GM06990 (cell line): ENCODE measurements at regions not wholly inside any gene's neighbourhood (a gene's known extent, or its start where the extent isn't known, plus 50 kb on each side); places are given as distances from the start of the nearest gene placed in this dataset.

Experiments used
- DNase-seq: peaks from one replicate; pipeline ENCODE4 v3.0.0-alpha.2; 2011; ENCODE audit not compliant: insufficient read length; ENCODE audit errors: extremely low read depth
- H3K27me3 ChIP-seq: replicated peaks from 2 replicates; pipeline ENCODE4 v1.6.0; 2011; ENCODE audit warnings: low read length; ENCODE audit not compliant: control insufficient read depth, insufficient read depth
- H3K36me3 ChIP-seq: 2 replicates; pipeline ENCODE4 v1.5.1; 2011; ENCODE audit warnings: low read length; ENCODE audit not compliant: control insufficient read depth, insufficient read depth
- H3K4me3 ChIP-seq: replicated peaks from 2 replicates; pipeline ENCODE4 v1.5.1; 2011; ENCODE audit warnings: low read depth, mild to moderate bottlenecking, control low read depth, low read length
- TF ChIP-seq, protein P1 (sequence below): IDR thresholded peaks from 2 replicates; pipeline ENCODE4 v1.5.1; 2011; ENCODE audit warnings: low read length, control low read depth, mild to moderate bottlenecking, inconsistent platforms; ENCODE audit not compliant: insufficient read depth, poor library complexity, severe bottlenecking

DNA sequence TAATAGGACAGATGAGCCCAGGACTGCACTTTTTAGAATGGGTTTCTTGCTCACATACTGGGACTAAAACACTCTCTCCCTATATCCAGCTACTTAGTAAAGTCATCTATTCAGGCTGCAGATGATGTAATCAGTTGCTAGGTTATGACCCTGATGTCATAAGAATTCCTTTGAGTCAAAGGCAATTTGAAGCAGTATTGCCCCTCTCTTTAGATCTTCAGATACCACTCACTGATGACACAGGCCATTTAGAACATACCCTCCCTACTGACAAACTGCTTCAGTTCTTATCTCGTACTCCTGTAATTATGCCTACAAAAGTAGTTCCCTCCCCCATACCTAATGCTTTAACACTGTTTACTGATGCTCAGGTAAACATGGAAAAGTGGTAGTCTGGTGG is 450.1 kb upstream of the RASGRP1 start:
- DNase-seq, result no peak
- TF ChIP-seq, protein P1, sequence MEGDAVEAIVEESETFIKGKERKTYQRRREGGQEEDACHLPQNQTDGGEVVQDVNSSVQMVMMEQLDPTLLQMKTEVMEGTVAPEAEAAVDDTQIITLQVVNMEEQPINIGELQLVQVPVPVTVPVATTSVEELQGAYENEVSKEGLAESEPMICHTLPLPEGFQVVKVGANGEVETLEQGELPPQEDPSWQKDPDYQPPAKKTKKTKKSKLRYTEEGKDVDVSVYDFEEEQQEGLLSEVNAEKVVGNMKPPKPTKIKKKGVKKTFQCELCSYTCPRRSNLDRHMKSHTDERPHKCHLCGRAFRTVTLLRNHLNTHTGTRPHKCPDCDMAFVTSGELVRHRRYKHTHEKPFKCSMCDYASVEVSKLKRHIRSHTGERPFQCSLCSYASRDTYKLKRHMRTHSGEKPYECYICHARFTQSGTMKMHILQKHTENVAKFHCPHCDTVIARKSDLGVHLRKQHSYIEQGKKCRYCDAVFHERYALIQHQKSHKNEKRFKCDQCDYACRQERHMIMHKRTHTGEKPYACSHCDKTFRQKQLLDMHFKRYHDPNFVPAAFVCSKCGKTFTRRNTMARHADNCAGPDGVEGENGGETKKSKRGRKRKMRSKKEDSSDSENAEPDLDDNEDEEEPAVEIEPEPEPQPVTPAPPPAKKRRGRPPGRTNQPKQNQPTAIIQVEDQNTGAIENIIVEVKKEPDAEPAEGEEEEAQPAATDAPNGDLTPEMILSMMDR, result no peak
- Histone ChIP-seq H3K4me3 (no peak overlapping the region), H3K27me3 (no peaks in the 10 kb centered on the region; the same call in 1 of the 2 replicates), H3K36me3 (no peaks in the 10 kb centered on the region)

DNA sequence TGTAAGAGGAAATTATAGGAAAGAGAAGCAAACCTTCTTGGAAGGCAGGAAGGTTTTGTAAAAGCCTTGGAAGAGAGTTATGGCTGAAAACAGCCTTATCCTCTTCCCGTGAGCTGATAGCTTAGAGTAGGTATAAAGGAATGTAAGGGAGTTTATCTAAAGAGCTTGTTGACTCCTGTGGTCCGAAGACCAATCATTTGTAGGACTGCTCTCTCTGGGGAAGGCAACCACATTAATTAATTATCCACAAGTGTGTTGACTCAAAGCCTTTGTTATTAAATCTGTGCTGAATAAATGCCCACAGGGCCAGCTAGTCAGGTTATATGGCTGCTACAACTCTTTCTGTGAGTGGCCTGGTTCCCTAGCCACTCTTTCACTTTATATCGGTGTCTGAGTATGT is 452.1 kb upstream of the RASGRP1 start:
- Histone ChIP-seq H3K4me3 (no peak overlapping the region), H3K36me3 (no peaks in the 10 kb centered on the region), H3K27me3 (no peaks in the 10 kb centered on the region; the same call in 1 of the 2 replicates)
- no peak for DNase-seq
- TF ChIP-seq, protein P1, result no peak

DNA sequence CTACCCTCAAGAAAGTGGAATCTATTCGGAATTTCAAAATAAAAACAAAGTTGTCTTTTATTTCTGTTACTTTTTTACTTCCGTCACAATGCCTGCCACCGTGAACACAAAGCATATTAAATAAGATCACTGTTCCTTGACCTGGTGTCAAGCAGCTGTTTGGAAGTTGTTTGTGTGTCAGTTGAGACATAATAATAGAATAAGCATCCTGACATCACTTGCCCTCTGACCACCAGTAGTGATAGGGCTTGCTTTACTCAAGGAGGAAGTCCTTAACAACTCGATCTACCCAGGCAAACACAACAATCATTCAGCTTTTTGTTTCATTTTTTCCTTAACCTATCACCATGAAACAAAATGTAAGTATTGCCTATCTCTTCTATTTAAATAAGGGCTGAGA is 454.4 kb upstream of the RASGRP1 start:
- no peaks in the 10 kb centered on the region for H3K36me3 ChIP-seq
- H3K4me3 ChIP-seq, result no peak overlapping the region
- no peaks in the 10 kb centered on the region; the same call in 1 of the 2 replicates for H3K27me3 ChIP-seq
- TF ChIP-seq, protein P1, result no peak
- no peak for DNase-seq

DNA sequence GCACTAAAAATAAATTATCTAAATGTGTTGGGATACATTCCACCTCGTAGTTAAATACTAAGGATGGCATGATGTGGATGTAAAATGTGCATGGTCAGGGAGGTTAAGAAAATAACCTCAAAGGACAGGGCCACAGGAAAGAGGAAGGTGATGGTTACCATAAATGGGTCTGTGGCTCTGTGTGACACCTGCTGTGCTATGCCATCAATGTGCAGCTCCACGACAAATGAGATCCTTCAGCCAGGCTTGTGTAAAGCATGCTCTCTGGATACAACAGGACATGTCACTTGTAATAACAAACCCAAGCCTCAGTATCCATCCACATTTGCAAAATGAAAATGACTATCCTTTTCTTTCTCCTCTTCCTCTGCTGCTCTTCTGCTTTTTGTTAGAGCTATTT is 456.7 kb upstream of the RASGRP1 start:
- TF ChIP-seq, protein P1, result no peak
- H3K4me3 ChIP-seq, result no peak overlapping the region
- no peak for DNase-seq
- no peaks in the 10 kb centered on the region for H3K36me3 ChIP-seq
- no peaks in the 10 kb centered on the region; the same call in 1 of the 2 replicates for H3K27me3 ChIP-seq

DNA sequence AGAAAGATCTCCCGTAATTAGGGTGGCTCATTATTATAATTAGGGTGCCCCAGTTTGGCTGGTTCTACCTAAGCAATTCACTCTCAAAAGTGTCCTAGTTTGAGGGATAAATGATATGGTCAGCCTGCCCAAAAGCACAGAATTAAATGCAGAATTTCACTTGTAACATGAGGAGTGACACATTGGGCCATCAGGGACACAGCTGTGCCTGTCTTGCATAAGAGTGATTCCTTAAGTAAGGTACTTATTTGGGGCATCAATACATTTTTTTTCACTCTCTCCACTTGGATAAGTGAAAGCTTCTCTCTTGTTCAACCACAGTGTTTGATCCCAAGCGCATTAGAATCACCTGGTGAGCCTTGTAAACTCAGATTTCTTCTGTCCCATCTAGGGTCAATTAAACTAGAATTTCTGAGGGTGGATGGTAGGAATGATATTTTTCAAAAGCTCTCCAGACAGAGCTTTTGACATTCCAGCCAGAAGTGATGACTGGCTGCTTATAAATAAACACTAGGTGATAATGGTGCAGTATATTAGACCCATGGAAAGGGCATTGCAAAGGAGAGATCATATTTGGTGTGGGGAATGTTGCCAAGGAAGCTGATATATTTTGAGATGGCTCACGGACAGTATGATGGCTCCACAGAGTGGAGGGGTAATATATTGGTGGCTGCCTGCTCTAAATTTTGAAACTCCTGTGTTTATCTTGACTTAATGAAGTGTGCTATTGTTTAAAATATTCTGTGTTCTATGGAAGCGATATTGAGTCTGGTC is 458.1 kb upstream of the RASGRP1 start:
- DNase-seq, result no peak
- H3K27me3 ChIP-seq, result no peaks in the 10 kb centered on the region; the same call in 1 of the 2 replicates
- TF ChIP-seq, protein P1, result no peak
- no peaks in the 10 kb centered on the region for H3K36me3 ChIP-seq
- H3K4me3 ChIP-seq, result no peak overlapping the region
